H1 (cell line): ENCODE measurements at regions not wholly inside any gene's neighbourhood (a gene's known extent, or its start where the extent isn't known, plus 50 kb on each side); places are given as distances from the start of the nearest gene placed in this dataset.

Experiments
- CTCF ChIA-PET: fragments of 300-600 bp; sonication (Branson Sonifier 250); formaldehyde crosslinking; loops from one replicate; lab custom pipeline; 2021; ENCODE audit not compliant: partially characterized antibody; lab: Charles Lee
- POLR2A ChIA-PET: fragments of 300-600 bp; sonication (Branson Sonifier 250); formaldehyde crosslinking; loops from one replicate; lab custom pipeline; 2021; ENCODE audit warnings: inconsistent platforms; ENCODE audit not compliant: partially characterized antibody; lab: Charles Lee
- DNase-seq, 2 experiments: peaks; one replicate each; pipeline versions ENCODE4 v3.0.0 to v3.0.0-alpha.2; 2010 to 2022; ENCODE audit warnings: low spot score in 2 of 2, low read depth in 1 of 2, mixed read lengths in 1 of 2
- FAIRE-seq: peaks from 2 replicates; lab custom pipeline; 2011; peaks lifted over from hg19 to GRCh38; lab: Jason Lieb, UNC
- H2AFZ ChIP-seq: 2 replicates; pipeline ENCODE4 v1.8.1; 2012; ENCODE audit warnings: low read length, inconsistent platforms
- H2AK5ac ChIP-seq: 2 replicates; pipeline ENCODE4 v1.6.1; 2013; ENCODE audit warnings: low read depth, low read length
- H2BK120ac ChIP-seq: replicated peaks from 2 replicates; pipeline ENCODE3; 2013; ENCODE audit warnings: low read depth, low read length, inconsistent platforms
- H2BK12ac ChIP-seq: 2 replicates; pipeline ENCODE4 v1.6.1; 2013; ENCODE audit warnings: low read depth, low read length
- H2BK15ac ChIP-seq: 2 replicates; pipeline ENCODE4 v1.6.1; 2013; ENCODE audit warnings: low read length
- H2BK20ac ChIP-seq: 2 replicates; pipeline ENCODE4 v1.6.1; 2013; ENCODE audit warnings: low read length
- H2BK5ac ChIP-seq: 2 replicates; pipeline ENCODE4 v1.6.1; 2013; ENCODE audit warnings: low read depth, low read length
- H3K14ac ChIP-seq: 2 replicates; pipeline ENCODE4 v1.6.1; 2013; ENCODE audit warnings: inconsistent platforms; ENCODE audit not compliant: insufficient read length
- H3K18ac ChIP-seq: 2 replicates; pipeline ENCODE4 v1.6.1; 2013; ENCODE audit warnings: low read length; ENCODE audit errors: extremely low read depth
- H3K23ac ChIP-seq: 2 replicates; pipeline ENCODE4 v1.6.1; 2013; ENCODE audit warnings: inconsistent platforms; ENCODE audit not compliant: insufficient read length
- H3K23me2 ChIP-seq: 2 replicates; pipeline ENCODE4 v1.6.1; 2013; ENCODE audit warnings: low read depth, low read length
- H3K27ac ChIP-seq: 2 replicates; pipeline ENCODE4 v1.6.1; 2011; ENCODE audit warnings: low read depth, low read length, inconsistent platforms
- H3K27me3 ChIP-seq, 4 experiments: replicated peaks in 1 of 4; 1 replicate in 1 of 4; 2 replicates in 3 of 4; pipeline versions ENCODE4 v1.6.1 to v1.8.1; 2011 to 2013; ENCODE audit warnings: low read length in 3 of 4, mild to moderate bottlenecking in 3 of 4, inconsistent platforms in 2 of 4, mixed read lengths in 2 of 4, moderate library complexity in 1 of 4; ENCODE audit not compliant: control insufficient read depth in 3 of 4, insufficient read depth in 3 of 4; ENCODE audit errors: extremely low read depth in 1 of 4
- H3K36me3 ChIP-seq, 4 experiments: 2 replicates each; pipeline versions ENCODE4 v1.6.1 to v1.8.1; 2011 to 2013; ENCODE audit warnings: mild to moderate bottlenecking in 4 of 4, low read length in 3 of 4, moderate library complexity in 2 of 4, control low read depth in 1 of 4, inconsistent platforms in 1 of 4; ENCODE audit not compliant: insufficient read depth in 4 of 4, control insufficient read depth in 2 of 4
- H3K4ac ChIP-seq: replicated peaks from 2 replicates; pipeline ENCODE3; 2013; ENCODE audit warnings: low read length, low read depth, mixed read lengths, inconsistent platforms; ENCODE audit not compliant: insufficient read length
- H3K4me1 ChIP-seq, 4 experiments: replicated peaks in 1 of 4; 1 replicate in 1 of 4; 2 replicates in 3 of 4; pipeline versions ENCODE4 v1.6.1 to v1.8.1; 2011 to 2013; ENCODE audit warnings: low read length in 3 of 4, inconsistent platforms in 2 of 4, mixed read lengths in 1 of 4; ENCODE audit not compliant: insufficient read depth in 4 of 4, control insufficient read depth in 3 of 4
- H3K4me2 ChIP-seq, 2 experiments: 2 replicates each; pipeline versions ENCODE4 v1.6.1 to v1.8.1; 2011 to 2013; ENCODE audit warnings: low read depth in 2 of 2, low read length in 2 of 2, control low read depth in 1 of 2, inconsistent platforms in 1 of 2, mild to moderate bottlenecking in 1 of 2; ENCODE audit not compliant: insufficient read depth in 1 of 2
- H3K4me3 ChIP-seq, 4 experiments: fragments of 200-600, 300-600 bp in 1 of 4; sonication (generic), shearing (Covaris generic), sonication (Bioruptor Twin) in 1 of 4; 2 replicates each; pipeline versions ENCODE4 v1.5.1 to v1.8.1; 2011 to 2016; ENCODE audit warnings: low read length in 4 of 4, low read depth in 3 of 4, control low read depth in 2 of 4, inconsistent platforms in 2 of 4, mild to moderate bottlenecking in 2 of 4, mixed read lengths in 1 of 4, moderate library complexity in 1 of 4; ENCODE audit not compliant: insufficient read depth in 2 of 4; ENCODE audit errors: extremely low read depth in 1 of 4
- H3K56ac ChIP-seq: replicated peaks from 2 replicates; pipeline ENCODE3; 2013; ENCODE audit warnings: low read depth, mild to moderate bottlenecking, mixed read lengths, low read length, inconsistent platforms; ENCODE audit not compliant: insufficient read length
- H3K79me1 ChIP-seq: 2 replicates; pipeline ENCODE4 v1.6.1; 2013; ENCODE audit warnings: low read depth, low read length, control low read depth
- H3K79me2 ChIP-seq, 2 experiments: 2 replicates each; pipeline versions ENCODE4 v1.6.1 to v1.8.1; 2012 to 2013; ENCODE audit warnings: low read length in 2 of 2, mild to moderate bottlenecking in 2 of 2, inconsistent platforms in 1 of 2; ENCODE audit not compliant: insufficient read depth in 2 of 2, control insufficient read depth in 1 of 2
- H3K9ac ChIP-seq, 4 experiments: replicated peaks in 1 of 4; 1 replicate in 1 of 4; 2 replicates in 3 of 4; pipeline versions ENCODE4 v1.6.1 to v1.8.1; 2011 to 2013; ENCODE audit warnings: low read depth in 3 of 4, low read length in 3 of 4, control low read depth in 2 of 4, mild to moderate bottlenecking in 2 of 4, moderate library complexity in 2 of 4, inconsistent platforms in 1 of 4; ENCODE audit errors: extremely low read depth in 1 of 4
- H3K9me3 ChIP-seq, 2 experiments: 2 replicates each; pipeline versions ENCODE4 v1.6.1 to v1.8.1; 2012 to 2013; ENCODE audit warnings: mild to moderate bottlenecking in 2 of 2, moderate library complexity in 2 of 2, control low read depth in 1 of 2, inconsistent platforms in 1 of 2, low read depth in 1 of 2, low read length in 1 of 2, mixed read lengths in 1 of 2; ENCODE audit not compliant: insufficient read depth in 2 of 2
- H4K20me1 ChIP-seq, 2 experiments: replicated peaks in 1 of 2; 2 replicates each; pipeline versions ENCODE3 to v1.8.1; 2011 to 2013; ENCODE audit warnings: inconsistent platforms in 2 of 2, low read length in 2 of 2, mild to moderate bottlenecking in 1 of 2; ENCODE audit not compliant: insufficient read depth in 2 of 2, control insufficient read depth in 1 of 2
- H4K5ac ChIP-seq: 2 replicates; pipeline ENCODE4 v1.6.1; 2013; ENCODE audit warnings: low read length, low read depth, mixed read lengths, inconsistent platforms; ENCODE audit not compliant: insufficient read length
- H4K8ac ChIP-seq: 2 replicates; pipeline ENCODE4 v1.8.0; 2013; ENCODE audit warnings: mild to moderate bottlenecking, moderate library complexity, low read length, inconsistent platforms; ENCODE audit not compliant: insufficient read depth; ENCODE audit errors: extremely low read depth
- H4K91ac ChIP-seq: replicated peaks from 2 replicates; pipeline ENCODE3; 2013; ENCODE audit warnings: low read length, mixed read lengths, inconsistent platforms; ENCODE audit not compliant: insufficient read length
- CBX8 ChIP-seq: fragments of 300-800, 300-1000 bp; sonication (generic); IDR thresholded peaks from 2 replicates; pipeline ENCODE4 v1.7.1; 2016; ENCODE audit warnings: low read depth, low read length, borderline replicate concordance
- NANOG ChIP-seq: IDR thresholded peaks from 2 replicates; pipeline ENCODE4 v1.6.1; 2011; ENCODE audit warnings: low read length, low read depth, mild to moderate bottlenecking, inconsistent platforms; ENCODE audit not compliant: insufficient read depth, poor library complexity, severe bottlenecking
- TAF7 ChIP-seq: optimal IDR thresholded peaks from 2 replicates; pipeline ENCODE3; 2011; ENCODE audit warnings: low read depth, mild to moderate bottlenecking, inconsistent platforms, low read length, moderate library complexity, borderline replicate concordance
- TEAD4 ChIP-seq: IDR thresholded peaks from 2 replicates; pipeline ENCODE4 v1.6.1; 2012; ENCODE audit warnings: low read depth, low read length, inconsistent platforms, mixed read lengths
- YY1 ChIP-seq: IDR thresholded peaks from 2 replicates; pipeline ENCODE4 v1.6.1; 2011; ENCODE audit warnings: low read depth, mild to moderate bottlenecking, low read length
- WGBS, 2 experiments: shearing (Covaris generic) in 1 of 2; methylation state at CpG; one replicate each; pipeline versions ENCODE4 v1.1.6 to v1.1.7; 2013 to 2015; ENCODE audit warnings: low lambda C conversion rate in 2 of 2, mixed read lengths in 2 of 2, inconsistent platforms in 1 of 2, low coverage in 1 of 2, missing lambda C conversion rate in 1 of 2; ENCODE audit not compliant: insufficient replicate concordance in 2 of 2, insufficient coverage in 1 of 2, insufficient read length in 1 of 2; ENCODE audit errors: extremely low coverage in 1 of 2, missing lambda C conversion rate in 1 of 2; 5-methylcytosine and 5-hydroxymethylcytosine counted together

GRCh38 chr1:194478731-194479130 is 1292.3 kb upstream of the B3GALT2 start:
- H3K79me1 ChIP-seq: no peaks in the 10 kb centered on the region
- no peak overlapping the region for H2BK15ac ChIP-seq
- no peaks in the 10 kb centered on the region; the same call in 1 of the 2 replicates for H3K23me2 ChIP-seq
- H4K8ac ChIP-seq: no peak overlapping the region
- H3K4me2 ChIP-seq: no peak overlapping the region
- no peaks in the 10 kb centered on the region for H3K9me3 ChIP-seq
- H2AFZ ChIP-seq: no peak overlapping the region
- H3K27ac ChIP-seq: no peak overlapping the region
- no peak for TF ChIP-seq YY1
- TF ChIP-seq TAF7: no peak
- TF ChIP-seq NANOG: no peak
- TF ChIP-seq CBX8: no peak
- TF ChIP-seq TEAD4: no peak
- no peak overlapping the region for H2BK20ac ChIP-seq
- H3K14ac ChIP-seq: no peak overlapping the region
- no peak overlapping the region for H4K5ac ChIP-seq
- ChIA-PET CTCF (no interaction called here), POLR2A (no interaction called here)
- no peaks in the 10 kb centered on the region for H3K4me1 ChIP-seq
- H2BK120ac ChIP-seq: no peak overlapping the region
- DNase-seq (no peak), FAIRE-seq (no peak)
- H3K79me2 ChIP-seq: no peaks in the 10 kb centered on the region
- H3K4ac ChIP-seq: no peak overlapping the region
- no peaks in the 10 kb centered on the region for H4K20me1 ChIP-seq
- no peak overlapping the region for H4K91ac ChIP-seq
- H2AK5ac ChIP-seq: no peak overlapping the region
- no peak overlapping the region for H3K23ac ChIP-seq
- no peak overlapping the region for H3K9ac ChIP-seq
- H2BK12ac ChIP-seq: no peak overlapping the region
- H2BK5ac ChIP-seq: no peak overlapping the region
- no peaks in the 10 kb centered on the region for H3K27me3 ChIP-seq
- no peak overlapping the region for H3K18ac ChIP-seq
- H3K36me3 ChIP-seq: no peaks in the 10 kb centered on the region
- no peak overlapping the region for H3K4me3 ChIP-seq
- no peak overlapping the region for H3K56ac ChIP-seq
- 96% methylated on average over 1 of the region's 1 CpG; no CpG with 5 or more reads in 1 of the 2 experiments for WGBS, 2 experiments
